SK-N-SH treated with all-trans-retinoic acid at 6 μM for 48 hours (cell line): ENCODE measurements at regions not wholly inside any gene's neighbourhood (a gene's known extent, or its start where the extent isn't known, plus 50 kb on each side); places are given as distances from the start of the nearest gene placed in this dataset.

ENCODE experiments used
- BACH2 ChIP-seq: fragments of 250-450 bp; sonication (Bioruptor Pico); IDR thresholded peaks from 2 replicates; pipeline ENCODE4 v1.9.0; 2021; ENCODE audit warnings: mild to moderate bottlenecking, borderline replicate concordance
- CREB5 ChIP-seq: fragments of 250-450 bp; sonication (Bioruptor Pico); IDR thresholded peaks from 2 replicates; pipeline ENCODE4 v1.5.1; 2020; ENCODE audit warnings: low read depth, mild to moderate bottlenecking, moderate library complexity
- CSDC2 ChIP-seq: fragments of 250-450 bp; sonication (Bioruptor Pico); IDR thresholded peaks from 2 replicates; pipeline ENCODE4 v1.5.0; 2020; ENCODE audit warnings: mild to moderate bottlenecking, moderate library complexity
- GLIS3 ChIP-seq: fragments of 250-450 bp; sonication (Bioruptor Pico); IDR thresholded peaks from 2 replicates; pipeline ENCODE4 v1.5.0; 2020; ENCODE audit warnings: mild to moderate bottlenecking, moderate library complexity
- ISL1 ChIP-seq: fragments of 250-450 bp; sonication (Bioruptor Pico); IDR thresholded peaks from 2 replicates; pipeline ENCODE4 v2.1.2; 2022; ENCODE audit warnings: mild to moderate bottlenecking, moderate library complexity
- OSR1 ChIP-seq: fragments of 250-450 bp; sonication (Bioruptor Pico); IDR thresholded peaks from 2 replicates; pipeline ENCODE4 v1.8.0; 2022; ENCODE audit warnings: moderate library complexity, mild to moderate bottlenecking, inconsistent platforms
- RARB ChIP-seq: fragments of 250-450 bp; sonication (Bioruptor Pico); IDR thresholded peaks from 2 replicates; pipeline ENCODE4 v1.8.0; 2021; ENCODE audit warnings: mild to moderate bottlenecking, moderate library complexity
- ZC3H10 ChIP-seq: fragments of 250-450 bp; sonication (Bioruptor Pico); IDR thresholded peaks from 2 replicates; pipeline ENCODE4 v1.5.1; 2021; ENCODE audit warnings: mild to moderate bottlenecking, moderate library complexity
- ZFP3 ChIP-seq: fragments of 250-450 bp; sonication (Bioruptor Pico); IDR thresholded peaks from 2 replicates; pipeline ENCODE4 v1.5.0; 2020; ENCODE audit warnings: mild to moderate bottlenecking, moderate library complexity
- ZFP30 ChIP-seq: fragments of 450-650 bp; formaldehyde crosslinking; IDR thresholded peaks from 2 replicates; pipeline ENCODE4 v1.5.0; 2022; ENCODE audit warnings: mild to moderate bottlenecking, moderate library complexity
- ZNF8 ChIP-seq: fragments of 450-650 bp; formaldehyde crosslinking; IDR thresholded peaks from 2 replicates; pipeline ENCODE4 v1.5.0; 2020; ENCODE audit warnings: mild to moderate bottlenecking, moderate library complexity

DNA sequence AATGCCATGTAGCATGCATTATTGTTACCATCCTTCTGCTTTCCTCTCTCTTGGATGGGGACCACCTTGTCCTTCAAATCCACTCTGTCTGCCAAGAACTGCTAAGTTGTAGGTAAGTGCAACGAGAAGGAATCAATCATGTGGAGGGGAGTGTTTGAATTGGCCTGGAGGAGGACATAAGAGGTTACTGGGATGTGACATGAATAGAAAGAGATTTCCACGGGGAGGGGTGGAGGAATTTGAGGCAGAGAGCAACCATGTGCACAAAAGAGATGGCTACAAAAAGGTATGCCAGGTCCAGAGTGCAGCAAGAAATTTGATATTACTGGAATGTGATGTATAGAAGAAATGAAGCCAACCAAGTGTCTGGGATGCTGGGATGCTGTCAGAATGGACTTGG, 648.9 kb upstream of the KLF4 start:
- TF ChIP-seq ZC3H10 (CRISPR knock-in tag) (no peak), BACH2 (CRISPR knock-in tag) (no peak), CSDC2 (CRISPR knock-in tag) (no peak), ZNF8 (CRISPR knock-in tag) (no peak), CREB5 (CRISPR knock-in tag) (no peak), ISL1 (CRISPR knock-in tag) (no peak), ZFP30 (no peak), ZFP3 (CRISPR knock-in tag) (no peak), RARB (no peak), OSR1 (no peak), GLIS3 (CRISPR knock-in tag) (no peak)
